GM21528 (cell line): ENCODE measurements at regions not wholly inside any gene's neighbourhood (a gene's known extent, or its start where the extent isn't known, plus 50 kb on each side); places are given as distances from the start of the nearest gene placed in this dataset.

Experiments used
- ATAC-seq: cut with Tn5 transposase; IDR thresholded peaks from one replicate; pipeline ENCODE4 v1.9.1; 2021; ENCODE audit warnings: mild to moderate bottlenecking, moderate library complexity; ENCODE audit not compliant: unreplicated experiment, low FRiP score

- ATAC-seq, result no peak
Measured at GRCh38 chr4:123304151-123304964, 92.2 kb upstream of the SPRY1 start.

DNA sequence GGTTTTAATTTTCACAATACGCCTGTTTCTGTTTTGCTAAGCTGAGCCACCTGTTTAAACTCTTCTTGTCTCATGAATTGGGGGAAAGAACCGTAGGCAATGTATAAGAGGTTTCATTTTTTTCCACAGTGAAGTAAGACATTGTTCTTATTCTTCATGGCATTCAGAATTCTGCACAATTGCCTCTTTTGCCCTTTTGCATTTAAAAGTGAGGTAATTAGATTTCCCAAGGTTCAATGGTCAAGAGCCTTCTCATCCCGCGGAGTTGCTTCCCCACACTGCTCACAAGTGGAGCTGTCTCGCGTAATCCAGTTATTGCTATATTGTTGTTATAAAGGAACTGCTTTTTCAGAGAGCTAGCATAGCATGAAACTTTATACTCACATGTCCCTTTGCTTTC, 90.9 kb upstream of the SPRY1 start:
- no peak for ATAC-seq

DNA sequence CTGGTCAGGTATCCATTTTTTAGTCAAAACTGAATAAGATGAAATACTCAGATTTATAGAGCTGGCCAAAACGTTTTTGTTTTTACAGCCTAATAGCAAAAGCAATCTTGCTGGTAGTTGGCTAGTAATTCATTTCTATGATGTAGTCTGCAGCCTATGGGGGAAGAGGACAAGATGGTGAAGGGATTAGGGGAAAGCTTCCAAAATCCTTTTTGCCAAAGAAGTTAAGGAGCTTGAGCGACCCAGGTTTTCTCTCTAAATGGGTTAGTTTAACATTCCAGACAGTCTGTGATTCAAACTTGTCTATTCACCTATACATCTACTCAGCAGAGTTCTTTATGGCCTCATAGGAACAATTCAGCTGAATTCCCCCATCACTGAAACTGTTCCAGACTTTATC, 89.8 kb upstream of the SPRY1 start:
- no peak for ATAC-seq

- ATAC-seq, result no peak
Measured at GRCh38 chr4:123308667-123309066, 87.9 kb upstream of the SPRY1 start.

DNA sequence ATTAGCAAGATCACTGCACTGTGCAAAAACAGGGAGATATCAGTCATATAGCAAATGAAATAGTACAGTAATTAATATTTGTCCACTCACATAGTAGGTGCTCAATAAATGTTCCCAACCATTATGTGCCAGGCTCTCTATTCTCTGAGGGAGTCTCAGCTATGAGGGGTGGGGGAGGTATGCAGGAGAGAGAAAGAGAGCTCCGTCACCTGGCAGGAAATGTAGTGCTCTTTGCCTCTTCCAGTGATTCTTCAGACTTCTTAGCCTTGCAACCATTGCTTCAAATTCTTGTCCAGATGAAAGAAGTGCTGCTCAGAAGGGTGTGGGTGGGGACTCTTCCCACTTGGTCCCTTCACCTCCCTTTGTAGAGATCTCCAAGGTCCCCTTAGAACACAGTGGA, 84.5 kb upstream of the SPRY1 start:
- ATAC-seq, result no peak

DNA sequence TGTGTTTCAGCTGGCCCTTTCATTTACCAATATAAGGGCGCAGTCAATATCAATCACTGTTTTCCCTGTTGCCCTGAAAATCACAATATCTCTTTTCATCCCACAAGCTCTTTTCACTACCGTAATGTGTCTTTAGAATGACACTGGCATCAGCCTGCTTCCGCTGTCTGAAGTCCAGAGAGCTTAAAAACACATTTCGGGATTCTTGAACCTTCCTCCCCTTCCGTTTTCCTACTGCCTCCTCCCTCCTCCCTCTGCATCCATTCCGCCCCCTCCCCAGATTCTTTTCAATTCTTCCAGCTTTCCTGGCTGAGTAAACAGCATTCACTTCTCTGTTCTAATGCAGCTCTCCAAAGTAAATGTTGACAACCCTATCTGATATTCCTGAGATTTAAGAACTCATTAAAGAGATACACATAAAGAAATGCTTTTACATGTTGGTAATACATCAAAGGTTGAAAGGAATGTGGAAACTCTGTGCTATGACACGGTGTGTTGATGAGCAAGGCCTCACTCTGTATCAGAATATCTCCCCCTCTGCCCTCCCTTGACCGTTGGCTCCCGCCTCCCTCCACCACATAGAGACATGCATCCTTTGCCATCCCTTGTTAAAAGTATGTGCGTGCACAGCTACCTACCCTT, 83.5 kb upstream of the SPRY1 start:
- ATAC-seq, result no peak

- no peak for ATAC-seq
Measured at GRCh38 chr4:123315617-123316016, 81.0 kb upstream of the SPRY1 start.

- ATAC-seq, result no peak
Measured at GRCh38 chr4:123317211-123317610, 79.4 kb upstream of the SPRY1 start.

DNA sequence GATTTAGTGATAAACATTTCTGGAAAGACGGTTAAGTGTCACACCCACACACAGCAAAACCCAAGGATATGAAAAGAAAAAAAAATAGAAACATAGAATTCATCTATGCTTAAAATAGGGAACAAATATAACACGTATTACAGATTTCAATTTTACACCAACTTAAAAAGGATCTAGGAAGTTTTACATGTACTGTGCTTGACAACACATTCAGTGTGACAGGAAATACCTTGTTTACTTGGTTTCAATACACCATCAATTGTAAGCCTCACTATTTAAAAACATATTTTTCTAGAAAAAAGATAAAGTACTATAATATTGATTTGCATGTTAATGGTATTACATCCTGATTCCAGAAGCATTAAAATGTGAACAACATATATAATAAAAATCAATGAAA, 77.0 kb upstream of the SPRY1 start:
- ATAC-seq, result no peak

- no peak for ATAC-seq
Measured at GRCh38 chr4:123323998-123324397, 72.6 kb upstream of the SPRY1 start.

DNA sequence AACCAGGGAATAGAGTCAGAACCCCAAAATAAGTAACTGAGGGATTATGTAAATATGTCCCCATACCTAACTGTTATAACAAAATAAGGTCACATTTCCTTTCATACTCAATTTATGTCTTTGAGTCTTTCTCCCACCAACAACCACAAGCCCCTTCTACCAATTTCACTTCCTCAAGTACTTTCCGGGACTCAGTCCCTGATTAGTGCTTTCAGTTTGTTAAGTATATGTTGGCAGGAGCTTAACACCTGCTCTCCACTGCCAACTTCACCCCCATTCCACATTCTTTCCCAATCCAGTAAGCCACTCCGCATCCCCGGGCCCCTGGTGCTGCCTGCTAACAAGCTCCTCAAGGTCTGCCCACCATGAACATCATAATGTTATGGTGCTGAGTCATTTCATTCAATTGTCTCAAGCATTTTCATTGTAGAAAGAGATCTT, 71.3 kb upstream of the SPRY1 start:
- ATAC-seq, result peak; percentile 99

DNA sequence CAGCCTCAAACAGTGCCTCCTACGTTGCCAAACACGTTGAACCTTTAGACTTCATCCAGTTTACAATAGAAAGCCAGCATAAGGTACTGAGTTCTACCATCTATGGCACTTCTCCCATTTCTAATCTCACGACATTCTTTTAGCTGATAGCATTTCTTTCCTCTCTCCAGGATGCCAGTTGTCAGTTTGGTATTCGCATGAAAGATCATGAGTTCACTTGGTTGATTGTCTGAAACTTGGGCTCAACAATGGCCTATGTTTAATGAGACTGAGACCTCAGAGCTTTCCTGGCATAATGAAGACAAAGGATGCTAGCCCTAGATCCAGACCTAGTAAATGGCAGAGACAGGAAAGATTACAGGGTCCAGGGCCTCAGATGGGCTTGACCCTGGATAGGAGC, 69.2 kb upstream of the SPRY1 start:
- no peak for ATAC-seq

DNA sequence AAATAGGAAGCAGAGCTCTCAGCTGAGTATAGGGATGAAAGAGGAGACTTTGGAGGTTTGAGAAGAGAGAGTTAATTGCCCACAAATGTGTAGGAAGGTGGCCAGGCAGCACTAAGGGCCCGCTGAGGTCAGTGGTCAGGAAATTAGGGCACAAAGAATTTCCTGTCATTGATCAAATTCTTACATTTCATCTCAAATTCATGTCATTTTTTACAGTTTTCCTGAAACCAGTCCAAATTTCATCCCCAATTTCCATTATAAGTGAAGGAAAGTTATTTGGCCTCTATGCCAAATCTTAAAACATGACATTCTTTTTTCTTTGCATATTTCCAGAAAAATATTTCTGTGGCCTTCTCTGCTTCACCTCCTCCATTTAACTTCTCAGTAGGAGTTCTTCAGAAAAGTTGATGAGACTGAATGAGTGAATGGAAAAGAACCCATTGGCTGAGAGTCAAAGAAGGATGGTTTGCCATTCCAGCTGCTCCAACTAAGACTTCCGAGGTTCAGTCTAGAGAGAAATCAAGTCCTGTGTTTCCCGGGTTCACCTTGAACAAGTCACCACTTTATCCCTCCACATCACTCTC, 68.7 kb upstream of the SPRY1 start:
- no peak for ATAC-seq

GRCh38 chr4:123338715-123339114, 57.9 kb upstream of the SPRY1 start:
- no peak for ATAC-seq

GRCh38 chr4:123339507-123340380, 56.9 kb upstream of the SPRY1 start:
- ATAC-seq, result no peak

GRCh38 chr4:123340381-123340701, 56.3 kb upstream of the SPRY1 start:
- ATAC-seq, result no peak

DNA sequence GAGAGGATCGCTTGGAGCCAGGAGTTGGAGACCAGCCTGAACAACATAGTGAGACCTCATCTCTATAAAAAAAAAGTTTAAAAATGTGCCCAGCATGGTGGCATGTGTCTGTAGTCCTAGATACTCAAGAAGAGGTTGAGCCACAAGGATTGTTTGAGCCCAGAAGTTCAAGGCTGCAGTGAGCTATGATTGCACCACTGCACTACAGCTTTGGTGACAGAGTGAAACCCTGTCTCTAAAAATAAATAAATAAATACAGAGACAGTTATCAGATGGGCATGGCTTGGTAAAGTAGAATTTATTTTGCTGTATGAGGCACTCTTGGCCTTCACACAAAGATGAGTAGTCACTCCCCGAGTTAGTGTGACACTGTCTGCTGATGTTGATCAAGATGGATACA, 54.1 kb upstream of the SPRY1 start:
- no peak for ATAC-seq

GRCh38 chr4:123343400-123344041, 53.1 kb upstream of the SPRY1 start:
- ATAC-seq, result no peak

DNA sequence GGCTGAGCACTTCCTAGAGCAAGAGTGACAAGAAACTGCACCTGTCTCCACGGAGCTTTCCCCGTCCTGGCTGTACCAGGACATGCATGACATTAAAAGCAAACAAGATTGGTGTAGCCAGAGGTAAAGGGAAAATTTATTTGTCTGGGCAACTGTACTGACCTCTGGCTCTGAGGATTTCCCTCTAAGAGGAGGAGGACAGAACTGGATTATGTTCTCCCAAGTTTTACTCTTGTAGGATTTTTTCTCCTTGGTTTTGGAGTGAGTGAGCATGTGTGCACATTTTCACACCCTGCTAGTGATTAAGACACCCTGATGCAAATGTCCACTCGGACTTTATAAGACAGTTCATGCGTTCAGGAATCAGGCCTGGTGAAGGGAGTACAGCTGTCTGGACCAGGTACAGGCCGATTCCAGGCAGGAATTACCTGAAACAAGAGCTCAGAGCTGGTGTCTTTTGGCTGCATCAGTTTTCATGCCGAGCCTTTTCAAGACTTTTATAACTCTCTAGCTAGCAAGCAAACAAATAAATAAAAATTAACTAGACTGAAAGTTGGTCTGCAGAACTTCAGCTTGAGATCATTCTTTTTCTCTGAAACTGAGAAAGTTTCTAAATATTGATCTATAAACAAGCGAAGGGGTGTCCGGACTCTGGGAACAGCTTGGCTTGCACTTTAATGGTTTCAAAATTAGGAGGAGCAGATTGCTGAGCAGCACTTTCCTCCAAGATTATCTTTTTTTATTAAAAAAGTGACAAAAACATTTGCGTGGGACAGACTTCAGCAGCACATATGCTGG, 51.3 kb upstream of the SPRY1 start:
- no peak for ATAC-seq

GRCh38 chr4:123345935-123346300, 50.7 kb upstream of the SPRY1 start:
- ATAC-seq, result no peak
